ENCODE measurements at regions not wholly inside any gene's neighbourhood (a gene's known extent, or its start where the extent isn't known, plus 50 kb on each side); places are given as distances from the start of the nearest gene placed in this dataset.

- Histone ChIP-seq H3K4me1 (peaks cover 19 to 20% of the 10 kb centered on the region in 2 donors), H3K4me3 (replicated peaks in 1 of 3) (no peak overlapping the region), H3K27me3 (no peaks in the 10 kb centered on the region), H3K27ac (peak overlapping the region; percentile 21 to 45 (median 24)), H3K9me3 (no peaks in the 10 kb centered on the region), H3K36me3 (no peaks in the 10 kb centered on the region)
- intact Hi-C loops (cut with DNase I), result no loop called here
- 32 to 34% methylated on average over 1 of the region's 1 CpG for WGBS, 2 donors
- DNase-seq, result no peak
- TF ChIP-seq CTCF (IDR thresholded peaks at IDR 0.05) (no peak), POLR2A (IDR thresholded peaks at IDR 0.05) (no peak)
Observed at GRCh38 chr13:90416938-90417337, 930.5 kb upstream of the MIR17HG start.

DNA sequence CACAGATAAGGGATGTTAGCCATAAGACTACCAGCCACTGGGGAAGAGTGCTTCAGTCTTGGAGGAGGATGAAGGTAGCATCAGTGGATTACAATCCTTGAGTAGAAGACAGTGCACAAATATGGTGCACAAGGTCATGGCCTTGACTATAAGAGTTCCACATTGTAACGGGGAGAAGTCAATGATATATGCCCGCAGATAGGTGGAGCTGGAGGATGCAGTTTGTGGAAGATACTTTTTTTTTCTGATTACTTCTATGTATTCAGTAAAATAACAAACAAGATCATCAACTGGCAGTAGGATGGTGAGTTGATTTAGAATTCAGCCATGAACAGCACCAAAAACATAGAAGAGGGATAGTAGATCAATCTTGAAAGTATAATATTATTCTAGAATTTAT lies 926.8 kb upstream of the MIR17HG start:
- no peak for DNase-seq
- no peak overlapping the region for H3K4me3 ChIP-seq (replicated peaks in 1 of 3)
- 93 to 97% methylated on average over 2 of the region's 2 CpGs for WGBS, 2 donors
- no peak overlapping the region for H3K27ac ChIP-seq
- intact Hi-C loops (cut with DNase I), result no loop called here
- no peaks in the 10 kb centered on the region for H3K9me3 ChIP-seq
- peaks cover 17 to 19% of the 10 kb centered on the region in 2 donors for H3K4me1 ChIP-seq
- TF ChIP-seq POLR2A (IDR thresholded peaks at IDR 0.05) (no peak), CTCF (IDR thresholded peaks at IDR 0.05) (no peak)
- H3K27me3 ChIP-seq, result no peaks in the 10 kb centered on the region
- H3K36me3 ChIP-seq, result no peaks in the 10 kb centered on the region

DNA sequence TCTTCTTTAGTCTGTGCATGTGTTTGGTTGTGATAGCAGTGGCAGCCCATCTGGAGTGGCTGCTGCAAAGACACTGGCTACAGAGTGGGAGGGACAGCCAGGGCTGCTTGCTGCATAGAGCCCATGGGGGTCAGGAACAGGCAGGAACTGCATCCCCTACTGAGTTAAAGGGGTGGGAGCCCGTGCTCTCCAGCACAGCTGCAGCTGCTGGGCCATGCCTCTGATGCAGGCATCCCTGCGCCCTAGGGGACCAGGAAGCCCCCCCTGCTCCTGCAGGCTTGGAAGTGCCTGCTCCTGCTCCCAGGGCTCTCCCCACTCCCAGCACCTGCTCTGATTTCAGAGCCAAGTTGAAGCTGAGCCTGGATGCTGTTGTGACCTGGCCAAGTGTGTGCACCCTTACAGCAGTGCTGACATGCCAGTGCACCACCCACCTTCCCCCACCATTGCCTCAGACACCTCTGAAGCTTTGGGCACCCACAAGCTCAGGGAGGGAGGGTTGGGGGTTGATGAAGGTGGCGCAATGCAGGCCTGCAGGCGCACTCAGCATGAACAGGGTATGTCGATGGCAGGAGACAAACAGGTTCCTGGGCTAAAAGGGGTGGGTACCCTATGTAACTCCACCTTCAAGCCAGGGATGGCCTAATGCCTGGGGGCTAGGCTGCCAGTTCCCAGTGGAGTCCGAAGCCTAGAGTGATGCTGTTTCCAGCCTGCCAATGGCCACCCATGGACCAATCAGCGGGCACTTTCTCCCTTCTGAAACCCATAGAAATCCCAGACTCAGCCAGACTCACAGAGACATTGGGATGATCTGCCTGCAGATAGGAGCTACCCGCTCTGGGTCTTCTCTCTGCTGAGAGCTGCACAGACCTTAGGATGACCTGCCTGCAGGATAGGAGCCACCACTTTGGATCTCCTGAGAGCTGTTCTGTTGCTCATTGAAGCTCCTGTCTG lies 919.9 kb upstream of the MIR17HG start:
- Histone ChIP-seq H3K27me3 (no peaks in the 10 kb centered on the region), H3K4me3 (replicated peaks in 1 of 3) (no peak overlapping the region), H3K36me3 (no peaks in the 10 kb centered on the region), H3K9me3 (no peaks in the 10 kb centered on the region), H3K27ac (no peak overlapping the region), H3K4me1 (no peaks in the 10 kb centered on the region)
- 53 to 60% methylated on average over 7 of the region's 8 CpGs for WGBS, 2 donors
- no peak for TF ChIP-seq CTCF (IDR thresholded peaks at IDR 0.05)
- no peak for TF ChIP-seq POLR2A (IDR thresholded peaks at IDR 0.05)
- no peak for DNase-seq
- intact Hi-C loops (cut with DNase I), result no loop called here

- intact Hi-C loops (cut with DNase I), result no loop called here
- no peaks in the 10 kb centered on the region for H3K9me3 ChIP-seq
- WGBS, 2 donors, result 92 to 96% methylated on average over 12 of the region's 12 CpGs
- no peak for TF ChIP-seq CTCF (IDR thresholded peaks at IDR 0.05)
- TF ChIP-seq POLR2A (IDR thresholded peaks at IDR 0.05), result no peak
- no peaks in the 10 kb centered on the region for H3K36me3 ChIP-seq
- no peak for DNase-seq
- H3K27me3 ChIP-seq, result no peaks in the 10 kb centered on the region
- no peak overlapping the region for H3K4me3 ChIP-seq (replicated peaks in 1 of 3)
- H3K4me1 ChIP-seq, result no peaks in the 10 kb centered on the region
- H3K27ac ChIP-seq, result no peak overlapping the region
Observed at GRCh38 chr13:90428522-90429210, 918.8 kb upstream of the MIR17HG start.

GRCh38 chr13:90430127-90430526 lies 917.4 kb upstream of the MIR17HG start:
- H3K36me3 ChIP-seq, result no peaks in the 10 kb centered on the region
- H3K27me3 ChIP-seq, result no peaks in the 10 kb centered on the region
- no peak for DNase-seq
- no peaks in the 10 kb centered on the region for H3K9me3 ChIP-seq
- 63 to 69% methylated on average over 2 of the region's 2 CpGs for WGBS, 2 donors
- H3K4me3 ChIP-seq (replicated peaks in 1 of 3), result no peak overlapping the region
- H3K27ac ChIP-seq, result no peak overlapping the region
- TF ChIP-seq CTCF (IDR thresholded peaks at IDR 0.05), result no peak
- no peak for TF ChIP-seq POLR2A (IDR thresholded peaks at IDR 0.05)
- intact Hi-C loops (cut with DNase I), result no loop called here
- no peaks in the 10 kb centered on the region for H3K4me1 ChIP-seq

All from thyroid gland (tissue), 4 donors.